ENCODE measurements at regions not wholly inside any gene's neighbourhood (a gene's known extent, or its start where the extent isn't known, plus 50 kb on each side); places are given as distances from the start of the nearest gene placed in this dataset.

- TF ChIP-seq, protein P1, sequence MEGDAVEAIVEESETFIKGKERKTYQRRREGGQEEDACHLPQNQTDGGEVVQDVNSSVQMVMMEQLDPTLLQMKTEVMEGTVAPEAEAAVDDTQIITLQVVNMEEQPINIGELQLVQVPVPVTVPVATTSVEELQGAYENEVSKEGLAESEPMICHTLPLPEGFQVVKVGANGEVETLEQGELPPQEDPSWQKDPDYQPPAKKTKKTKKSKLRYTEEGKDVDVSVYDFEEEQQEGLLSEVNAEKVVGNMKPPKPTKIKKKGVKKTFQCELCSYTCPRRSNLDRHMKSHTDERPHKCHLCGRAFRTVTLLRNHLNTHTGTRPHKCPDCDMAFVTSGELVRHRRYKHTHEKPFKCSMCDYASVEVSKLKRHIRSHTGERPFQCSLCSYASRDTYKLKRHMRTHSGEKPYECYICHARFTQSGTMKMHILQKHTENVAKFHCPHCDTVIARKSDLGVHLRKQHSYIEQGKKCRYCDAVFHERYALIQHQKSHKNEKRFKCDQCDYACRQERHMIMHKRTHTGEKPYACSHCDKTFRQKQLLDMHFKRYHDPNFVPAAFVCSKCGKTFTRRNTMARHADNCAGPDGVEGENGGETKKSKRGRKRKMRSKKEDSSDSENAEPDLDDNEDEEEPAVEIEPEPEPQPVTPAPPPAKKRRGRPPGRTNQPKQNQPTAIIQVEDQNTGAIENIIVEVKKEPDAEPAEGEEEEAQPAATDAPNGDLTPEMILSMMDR (IDR thresholded peaks at IDR 0.05; ENCODE audit: low read depth, low read length): peak; percentile 63
- no peak for TF ChIP-seq EZH2phosphoT487 (IDR thresholded peaks at IDR 0.05; ENCODE audit: low read depth)
These were observed 337.5 kb upstream of the KCND2 start for GRCh38 chr7:119935418-119936025.

All from OCI-LY3 (cell line).